ENCODE measurements at regions not wholly inside any gene's neighbourhood (a gene's known extent, or its start where the extent isn't known, plus 50 kb on each side); places are given as distances from the start of the nearest gene placed in this dataset.

DNA sequence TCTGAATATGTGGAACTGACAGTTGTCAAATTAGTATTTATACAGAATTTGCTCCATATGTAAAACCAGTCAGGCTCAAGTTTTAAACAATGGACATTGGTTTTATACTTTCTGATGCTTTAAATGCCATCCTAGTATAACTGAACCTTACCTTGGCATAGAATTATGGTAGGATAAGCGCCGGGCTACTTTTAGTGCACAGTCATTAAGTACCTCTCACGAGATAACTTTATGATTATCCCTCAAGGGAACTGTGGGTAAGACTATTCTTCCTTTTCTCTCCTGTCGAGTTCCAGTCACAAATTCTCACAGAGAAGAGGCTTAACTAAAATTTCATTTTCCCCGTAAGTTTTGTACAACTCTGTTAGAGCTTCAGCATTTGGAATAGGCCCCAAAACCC, 110.6 kb upstream of the PTPRK start:
- no peak overlapping the region for H4K91ac ChIP-seq (ENCODE audit: insufficient read length, low read depth, low read length)
- no peaks in the 10 kb centered on the region for H3K79me2 ChIP-seq (ENCODE audit: insufficient read depth, low read length)
- Mint-ChIP-seq H3K36me3 (ENCODE audit: insufficient read depth in 1 of 3, low read depth in 3 of 3) (no peaks in the 10 kb centered on the region), H3K27me3 (ENCODE audit: low read depth) (no peaks in the 10 kb centered on the region), H3K4me3 (no peak overlapping the region), H3K27ac (no peak overlapping the region), H3K4me1 (peaks cover 0 to 2% of the 10 kb centered on the region in 2 experiments; a peak in 1 of 4 replicates), H3K9me3 (no peaks in the 10 kb centered on the region)
- WGBS (ENCODE audit: extremely low coverage, insufficient read length, low lambda C conversion rate) = no CpG with 5 or more reads among the region's 5 CpGs
- no peak overlapping the region for H3K27ac ChIP-seq (ENCODE audit: insufficient read length, low read depth, low read length)
- no peak for DNase-seq
- no peaks in the 10 kb centered on the region for H3K79me1 ChIP-seq (ENCODE audit: insufficient read depth, low read depth, low read length, poor library complexity, severe bottlenecking)
- no peak overlapping the region for H4K5ac ChIP-seq (ENCODE audit: insufficient read length, low read depth, low read length)
- no peak overlapping the region for H2BK12ac ChIP-seq (ENCODE audit: insufficient read length, low read depth, low read length)
- no peak overlapping the region for H3K14ac ChIP-seq (ENCODE audit: insufficient read depth, low read length)
- no peaks in the 10 kb centered on the region for H3K27me3 ChIP-seq (ENCODE audit: insufficient read depth, low read length)
- H4K8ac ChIP-seq (replicated peaks; ENCODE audit: insufficient read length, low read depth, low read length) = no peak overlapping the region
- H3K4ac ChIP-seq (ENCODE audit: low read depth, low read length) = no peak overlapping the region
- no peaks in the 10 kb centered on the region for H4K20me1 ChIP-seq (ENCODE audit: control insufficient read depth, insufficient read depth, insufficient read length)
- no peak overlapping the region for H3K18ac ChIP-seq (ENCODE audit: insufficient read length, low read depth, low read length)
- H3K9me3 ChIP-seq (ENCODE audit: control insufficient read depth, low read depth, low read length) = no peaks in the 10 kb centered on the region
- no peak overlapping the region for H3K23ac ChIP-seq (ENCODE audit: insufficient read length, low read depth, low read length)
- no peak overlapping the region for H3K56ac ChIP-seq (ENCODE audit: insufficient read length, low read depth, low read length)
- H3T11ph ChIP-seq (ENCODE audit: low read length) = no peak overlapping the region
- no peak overlapping the region for H2AFZ ChIP-seq (ENCODE audit: low read length)
- H3K23me2 ChIP-seq (ENCODE audit: insufficient read length, low read depth, low read length, poor library complexity, severe bottlenecking) = no peaks in the 10 kb centered on the region
- H3K4me1 ChIP-seq (ENCODE audit: insufficient read depth, low read length) = no peaks in the 10 kb centered on the region
- H2BK120ac ChIP-seq (ENCODE audit: low read depth, low read length, poor library complexity, severe bottlenecking) = no peak overlapping the region
- H2AK5ac ChIP-seq (ENCODE audit: insufficient read length, low read length) = no peak overlapping the region
- no peak overlapping the region for H2BK5ac ChIP-seq (ENCODE audit: insufficient read length, low read length)
- H3K9ac ChIP-seq (ENCODE audit: extremely low read depth, insufficient read length, low read length) = no peak overlapping the region
- H2BK20ac ChIP-seq (ENCODE audit: low read depth, low read length, poor library complexity, severe bottlenecking) = no peak overlapping the region
- TF ChIP-seq, protein P1, sequence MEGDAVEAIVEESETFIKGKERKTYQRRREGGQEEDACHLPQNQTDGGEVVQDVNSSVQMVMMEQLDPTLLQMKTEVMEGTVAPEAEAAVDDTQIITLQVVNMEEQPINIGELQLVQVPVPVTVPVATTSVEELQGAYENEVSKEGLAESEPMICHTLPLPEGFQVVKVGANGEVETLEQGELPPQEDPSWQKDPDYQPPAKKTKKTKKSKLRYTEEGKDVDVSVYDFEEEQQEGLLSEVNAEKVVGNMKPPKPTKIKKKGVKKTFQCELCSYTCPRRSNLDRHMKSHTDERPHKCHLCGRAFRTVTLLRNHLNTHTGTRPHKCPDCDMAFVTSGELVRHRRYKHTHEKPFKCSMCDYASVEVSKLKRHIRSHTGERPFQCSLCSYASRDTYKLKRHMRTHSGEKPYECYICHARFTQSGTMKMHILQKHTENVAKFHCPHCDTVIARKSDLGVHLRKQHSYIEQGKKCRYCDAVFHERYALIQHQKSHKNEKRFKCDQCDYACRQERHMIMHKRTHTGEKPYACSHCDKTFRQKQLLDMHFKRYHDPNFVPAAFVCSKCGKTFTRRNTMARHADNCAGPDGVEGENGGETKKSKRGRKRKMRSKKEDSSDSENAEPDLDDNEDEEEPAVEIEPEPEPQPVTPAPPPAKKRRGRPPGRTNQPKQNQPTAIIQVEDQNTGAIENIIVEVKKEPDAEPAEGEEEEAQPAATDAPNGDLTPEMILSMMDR (conservative IDR thresholded peaks at IDR 0.05) = no peak
- H3K4me2 ChIP-seq (ENCODE audit: insufficient read depth, insufficient read length, low read length) = no peak overlapping the region
- no peak overlapping the region for H2BK15ac ChIP-seq (ENCODE audit: low read depth, low read length)
